Fibroblast of lung (primary cell): ENCODE measurements at regions not wholly inside any gene's neighbourhood (a gene's known extent, or its start where the extent isn't known, plus 50 kb on each side); places are given as distances from the start of the nearest gene placed in this dataset.
"Not testable (repeated sequence)": the region's sequence is repeated elsewhere in the genome, so short reads cannot be mapped to it uniquely, and the experiment has no call there.

Experiments
- DNase-seq, 2 donors: peaks; one replicate each; pipeline versions ENCODE4 v3.0.0 to v3.0.0-alpha.2; 2010; ENCODE audit warnings: low read depth in 2 of 2
- H2AFZ ChIP-seq: 2 replicates; pipeline ENCODE4 v1.5.1; 2012; ENCODE audit warnings: low read length, control low read depth, inconsistent platforms
- H3K27ac ChIP-seq: 2 replicates; pipeline ENCODE4 v1.5.1; 2011; ENCODE audit warnings: low read length, control low read depth; ENCODE audit not compliant: insufficient read depth
- H3K27me3 ChIP-seq: 2 replicates; pipeline ENCODE4 v1.5.1; 2011; ENCODE audit warnings: mild to moderate bottlenecking, low read length; ENCODE audit not compliant: control insufficient read depth, insufficient read depth
- H3K36me3 ChIP-seq: 2 replicates; pipeline ENCODE4 v1.5.1; 2011; ENCODE audit warnings: low read length; ENCODE audit not compliant: control insufficient read depth, insufficient read depth
- H3K4me1 ChIP-seq: 2 replicates; pipeline ENCODE4 v1.5.1; 2011; ENCODE audit warnings: low read length; ENCODE audit not compliant: control insufficient read depth, insufficient read depth; ENCODE audit errors: extremely low read depth
- H3K4me2 ChIP-seq: 2 replicates; pipeline ENCODE4 v1.5.1; 2011; ENCODE audit warnings: low read length, control low read depth; ENCODE audit not compliant: insufficient read depth; ENCODE audit errors: extremely low read depth
- H3K4me3 ChIP-seq, 4 experiments: fragments of 200-600 bp in 1 of 4; sonication (generic) in 1 of 4; replicated peaks in 1 of 4; 2 replicates each; pipeline ENCODE4 v1.5.1; 2011 to 2016; ENCODE audit warnings: low read length in 4 of 4, low read depth in 3 of 4, mild to moderate bottlenecking in 3 of 4, control low read depth in 2 of 4, inconsistent platforms in 1 of 4, mixed read lengths in 1 of 4; ENCODE audit not compliant: insufficient read depth in 1 of 4; ENCODE audit errors: control extremely low read depth in 1 of 4
- H3K79me2 ChIP-seq: 2 replicates; pipeline ENCODE4 v1.5.1; 2012; ENCODE audit warnings: mild to moderate bottlenecking, low read length, inconsistent platforms; ENCODE audit not compliant: control insufficient read depth, insufficient read depth
- H3K9ac ChIP-seq: 2 replicates; pipeline ENCODE4 v1.5.1; 2011; ENCODE audit warnings: mild to moderate bottlenecking, low read length, control low read depth; ENCODE audit not compliant: insufficient read depth
- H3K9me3 ChIP-seq: 2 replicates; pipeline ENCODE4 v1.5.1; 2012; ENCODE audit warnings: low read depth, low read length; ENCODE audit not compliant: control insufficient read depth, insufficient read depth
- H4K20me1 ChIP-seq: 2 replicates; pipeline ENCODE4 v1.5.1; 2011; ENCODE audit warnings: low read length; ENCODE audit not compliant: control insufficient read depth, insufficient read depth; ENCODE audit errors: extremely low read depth
- CTCF ChIP-seq, 2 donors: IDR thresholded peaks in 1 of 2; conservative IDR thresholded peaks in 1 of 2; 1 replicate in 1 of 2; 2 replicates in 1 of 2; pipeline ENCODE4 v1.5.1; 2011 to 2012; ENCODE audit warnings: low read length in 2 of 2, control low read depth in 1 of 2, inconsistent platforms in 1 of 2, low read depth in 1 of 2, mild to moderate bottlenecking in 1 of 2
- EZH2 ChIP-seq: IDR thresholded peaks from 2 replicates; pipeline ENCODE4 v1.5.1; 2012; ENCODE audit warnings: low read length, control low read depth, mild to moderate bottlenecking; ENCODE audit errors: missing control alignments

DNA sequence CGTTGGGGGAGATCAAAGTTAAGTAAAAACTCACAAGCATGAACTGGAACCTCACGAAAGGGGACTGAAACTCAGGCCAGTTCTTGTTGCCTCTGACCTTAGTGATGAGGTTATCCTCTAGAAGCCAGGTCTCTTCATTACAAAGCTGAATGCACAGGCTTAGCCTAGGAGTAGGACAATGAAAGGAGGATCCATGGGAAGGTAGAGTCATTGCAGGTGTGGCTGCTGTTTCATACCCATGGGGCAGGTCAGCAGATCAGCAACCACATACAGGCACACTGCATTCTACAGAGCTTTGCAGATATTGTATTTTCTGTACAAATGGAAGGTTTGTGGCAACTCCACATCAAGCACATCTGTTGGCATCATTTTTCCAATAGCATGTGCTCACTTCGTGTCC lies 341.3 kb upstream of the SOX9 start:
- no peaks in the 10 kb centered on the region for H4K20me1 ChIP-seq
- no peak overlapping the region for H3K9ac ChIP-seq
- H3K36me3 ChIP-seq = no peaks in the 10 kb centered on the region

GRCh38 chr17:71780596-71780995 lies 340.2 kb upstream of the SOX9 start:
- no peak overlapping the region for H3K4me3 ChIP-seq
- H3K4me1 ChIP-seq = no peaks in the 10 kb centered on the region

More for the DNA sequence above, 341.3 kb upstream of the SOX9 start:
- H3K4me2 ChIP-seq = no peak overlapping the region
- no peak for DNase-seq
- H3K79me2 ChIP-seq = no peaks in the 10 kb centered on the region
- H3K4me3 ChIP-seq = no peak overlapping the region
- H2AFZ ChIP-seq = no peak overlapping the region
- no peaks in the 10 kb centered on the region for H3K4me1 ChIP-seq
- no peaks in the 10 kb centered on the region for H3K9me3 ChIP-seq
- TF ChIP-seq EZH2 = no peak
- TF ChIP-seq CTCF (conservative IDR thresholded peaks at IDR 0.05 in 1 of 2, IDR thresholded peaks at IDR 0.05 in 1 of 2; ENCODE audit: low read depth in 1 of 2, low read length in 2 of 2) = no peak
- H3K27ac ChIP-seq = no peak overlapping the region
- H3K27me3 ChIP-seq = no peaks in the 10 kb centered on the region

DNA sequence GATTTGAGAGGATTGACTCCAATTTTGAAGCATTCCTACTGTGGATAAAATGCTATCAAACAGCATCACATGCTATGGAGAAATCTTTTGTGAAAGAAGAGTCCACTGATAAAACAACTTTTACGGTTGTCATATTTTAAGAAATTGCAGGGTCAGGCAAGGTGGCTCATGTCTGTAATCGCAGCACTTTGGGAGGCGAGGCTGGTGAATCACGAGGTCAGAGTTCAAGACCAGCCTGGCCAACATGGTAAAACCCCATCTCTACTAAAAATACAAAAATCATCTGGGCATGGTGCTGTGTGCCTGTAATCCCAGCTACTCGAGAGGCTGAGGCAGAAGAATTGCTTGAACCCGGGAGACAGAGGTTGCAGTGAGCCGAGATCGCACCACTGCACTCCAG lies 338.8 kb upstream of the SOX9 start:
- H3K9ac ChIP-seq, H3K4me1 ChIP-seq, H2AFZ ChIP-seq, H3K4me2 ChIP-seq, H3K4me3 ChIP-seq, H3K36me3 ChIP-seq, H3K27me3 ChIP-seq, DNase-seq, H3K9me3 ChIP-seq, H4K20me1 ChIP-seq, H3K79me2 ChIP-seq, H3K27ac ChIP-seq: not testable (repeated sequence)

More at GRCh38 chr17:71780596-71780995, 340.2 kb upstream of the SOX9 start:
- Histone ChIP-seq H3K9me3 (no peaks in the 10 kb centered on the region), H3K4me2 (no peak overlapping the region), H3K79me2 (no peaks in the 10 kb centered on the region), H4K20me1 (no peaks in the 10 kb centered on the region), H3K27me3 (no peaks in the 10 kb centered on the region), H3K9ac (no peak overlapping the region), H2AFZ (no peak overlapping the region), H3K36me3 (no peaks in the 10 kb centered on the region), H3K27ac (no peak overlapping the region)
- TF ChIP-seq EZH2 (no peak), CTCF (conservative IDR thresholded peaks at IDR 0.05 in 1 of 2, IDR thresholded peaks at IDR 0.05 in 1 of 2; ENCODE audit: low read depth in 1 of 2, low read length in 2 of 2) (no peak)
- no peak for DNase-seq
